Kidney (tissue), 13 donors: ENCODE measurements at regions not wholly inside any gene's neighbourhood (a gene's known extent, or its start where the extent isn't known, plus 50 kb on each side); places are given as distances from the start of the nearest gene placed in this dataset.
A peak's percentile ranks its signal among the peaks of the same experiment; 100 is the strongest.

Source experiments
- DNase-seq, 5 donors: peaks; one replicate each; pipeline ENCODE4 v3.0.0-alpha.2; 2013 to 2020
- FAIRE-seq: peaks from 2 replicates; lab custom pipeline; 2012; peaks lifted over from hg19 to GRCh38; lab: Jason Lieb, UNC
- H3K27ac ChIP-seq, 2 donors: one replicate each; pipeline ENCODE4 v1.7.0; 2013; ENCODE audit warnings: low read depth in 2 of 2, low read length in 2 of 2, inconsistent platforms in 1 of 2
- H3K27me3 ChIP-seq: one replicate; pipeline ENCODE4 v1.7.1; 2013; ENCODE audit warnings: low read length, inconsistent platforms; ENCODE audit not compliant: control insufficient read depth, insufficient read depth
- H3K36me3 ChIP-seq, 3 donors: one replicate each; pipeline versions ENCODE4 v1.7.0 to v1.7.1; 2013; ENCODE audit warnings: low read length in 3 of 3, control low read depth in 1 of 3, inconsistent platforms in 1 of 3; ENCODE audit not compliant: insufficient read depth in 3 of 3, control insufficient read depth in 2 of 3
- H3K4me1 ChIP-seq, 3 donors: one replicate each; pipeline versions ENCODE4 v1.7.0 to v1.7.1; 2013; ENCODE audit warnings: low read length in 3 of 3, inconsistent platforms in 1 of 3, low read depth in 1 of 3; ENCODE audit not compliant: control insufficient read depth in 2 of 3, insufficient read depth in 2 of 3
- H3K4me3 ChIP-seq, 3 donors: one replicate each; pipeline versions ENCODE4 v1.7.0 to v1.8.1; 2013; ENCODE audit warnings: low read length in 3 of 3, control low read depth in 1 of 3, inconsistent platforms in 1 of 3
- H3K9ac ChIP-seq, 3 donors: one replicate each; pipeline versions ENCODE4 v1.7.0 to v1.7.1; 2013; ENCODE audit warnings: low read length in 3 of 3, control low read depth in 1 of 3, inconsistent platforms in 1 of 3
- H3K9me3 ChIP-seq, 3 donors: one replicate each; pipeline versions ENCODE4 v1.7.0 to v1.7.1; 2013; ENCODE audit warnings: low read length in 3 of 3, control low read depth in 1 of 3, inconsistent platforms in 1 of 3; ENCODE audit not compliant: control insufficient read depth in 2 of 3, insufficient read depth in 1 of 3
- CTCF ChIP-seq: IDR thresholded peaks from 3 replicates; pipeline ENCODE4 v1.5.1; 2012; ENCODE audit warnings: mild to moderate bottlenecking, moderate library complexity, borderline replicate concordance; ENCODE audit not compliant: insufficient read depth; ENCODE audit errors: extremely low read depth
- intact Hi-C: fragments of 100-400 bp; cut with DNase I; formaldehyde crosslinking; loops from one replicate; pipeline ENCODE4 v1.11.1; 2022
- donor health status: control.
- donor health status: control.
- donor health status: control.
- donor health status: control.
- donor health status: control.
- donor health status: DM: yes; HTN: yes; CAD: no.
- donor health status: Normal renal cell carcinoma (clear cell type).

GRCh38 chr1:30334767-30335166 lies 388.6 kb downstream of the MATN1 start:
- no peak overlapping the region for H3K27ac ChIP-seq
- no peaks in the 10 kb centered on the region for H3K4me1 ChIP-seq
- H3K27me3 ChIP-seq, result peaks cover 4% of the 10 kb centered on the region
- no peak for TF ChIP-seq CTCF
- peaks cover 0 to 5% (median 0%) of the 10 kb centered on the region in 3 donors for H3K9me3 ChIP-seq
- peak in 1 of 5 donors; percentile 4 for DNase-seq
- peaks cover 0 to 4% (median 0%) of the 10 kb centered on the region in 3 donors for H3K36me3 ChIP-seq
- no peak for FAIRE-seq
- intact Hi-C loops, result no loop called here
- H3K9ac ChIP-seq, result no peak overlapping the region
- H3K4me3 ChIP-seq, result no peak overlapping the region

- no peaks in the 10 kb centered on the region for H3K27me3 ChIP-seq
- no peak overlapping the region for H3K9ac ChIP-seq
- intact Hi-C loops, result no loop called here
- H3K4me3 ChIP-seq, result no peak overlapping the region
- H3K27ac ChIP-seq, result no peak overlapping the region
- H3K4me1 ChIP-seq, result no peaks in the 10 kb centered on the region
- DNase-seq (peak in 1 of 5 donors; percentile 9), FAIRE-seq (no peak)
- TF ChIP-seq CTCF, result no peak
- no peaks in the 10 kb centered on the region for H3K36me3 ChIP-seq
- H3K9me3 ChIP-seq, result no peaks in the 10 kb centered on the region
Observed at GRCh38 chr1:30332116-30333094, 391.0 kb downstream of the MATN1 start.

- intact Hi-C loops, result no loop called here
- FAIRE-seq (no peak), DNase-seq (peak in 1 of 5 donors; percentile 6)
- H3K4me3 ChIP-seq, result no peak overlapping the region
- no peak overlapping the region for H3K9ac ChIP-seq
- TF ChIP-seq CTCF, result no peak
- no peaks in the 10 kb centered on the region for H3K36me3 ChIP-seq
- H3K9me3 ChIP-seq, result no peaks in the 10 kb centered on the region
- no peaks in the 10 kb centered on the region for H3K27me3 ChIP-seq
- H3K27ac ChIP-seq, result no peak overlapping the region
- H3K4me1 ChIP-seq, result no peaks in the 10 kb centered on the region
Observed at GRCh38 chr1:30331415-30332065, 391.8 kb downstream of the MATN1 start.
